GM21390 (cell line): ENCODE measurements at regions not wholly inside any gene's neighbourhood (a gene's known extent, or its start where the extent isn't known, plus 50 kb on each side); places are given as distances from the start of the nearest gene placed in this dataset.
"Not testable (repeated sequence)": the region's sequence is repeated elsewhere in the genome, so short reads cannot be mapped to it uniquely, and the experiment has no call there.

Source experiments
- ATAC-seq: cut with Tn5 transposase; IDR thresholded peaks from one replicate; pipeline ENCODE4 v1.9.1; 2021; ENCODE audit not compliant: unreplicated experiment

DNA sequence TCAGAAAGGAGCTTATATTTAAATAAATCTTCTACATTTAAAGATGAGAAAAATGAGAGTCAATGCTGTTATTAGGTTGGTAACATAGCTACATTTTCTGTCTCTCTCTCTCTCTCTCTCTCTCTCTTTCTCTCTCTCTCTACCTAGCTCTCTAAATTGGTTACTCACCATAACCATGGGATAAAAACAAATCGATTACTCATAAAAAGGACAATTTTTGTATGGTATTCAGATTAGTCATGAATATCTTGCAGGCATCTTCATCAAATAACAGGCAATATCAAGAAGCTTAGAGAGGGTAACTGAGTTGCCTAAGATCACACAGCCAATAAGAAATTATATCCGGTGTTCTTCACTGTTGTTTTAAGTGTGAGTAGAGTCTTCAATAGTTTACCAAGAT is 81.8 kb upstream of the ALCAM start:
- no peak for ATAC-seq

DNA sequence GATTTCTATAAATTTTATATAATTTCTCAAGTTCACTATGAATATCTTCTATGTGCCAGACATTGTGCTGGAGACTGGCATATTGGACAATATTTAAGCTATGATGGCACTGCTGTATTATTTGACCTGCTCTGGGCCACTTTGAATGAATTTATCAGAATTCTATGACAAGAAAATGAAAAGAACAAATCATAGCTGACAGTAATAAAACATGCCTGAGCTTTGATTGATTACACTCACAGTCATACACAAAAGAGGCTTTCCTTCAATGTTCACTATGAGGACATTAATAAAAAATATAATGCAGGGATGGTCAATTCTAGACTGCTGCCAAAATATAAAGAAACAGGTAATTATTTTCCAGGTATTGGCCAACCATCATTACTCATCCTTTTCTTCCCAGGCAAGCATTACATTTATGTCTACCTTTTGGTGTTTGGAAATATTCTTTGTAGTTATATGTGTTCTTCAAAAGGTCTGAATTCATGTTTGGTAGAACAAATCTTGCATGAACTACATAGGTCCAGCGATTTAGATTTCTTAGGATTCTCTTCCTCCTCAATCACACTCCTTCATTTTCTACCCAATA is 81.0 kb upstream of the ALCAM start:
- ATAC-seq = no peak

DNA sequence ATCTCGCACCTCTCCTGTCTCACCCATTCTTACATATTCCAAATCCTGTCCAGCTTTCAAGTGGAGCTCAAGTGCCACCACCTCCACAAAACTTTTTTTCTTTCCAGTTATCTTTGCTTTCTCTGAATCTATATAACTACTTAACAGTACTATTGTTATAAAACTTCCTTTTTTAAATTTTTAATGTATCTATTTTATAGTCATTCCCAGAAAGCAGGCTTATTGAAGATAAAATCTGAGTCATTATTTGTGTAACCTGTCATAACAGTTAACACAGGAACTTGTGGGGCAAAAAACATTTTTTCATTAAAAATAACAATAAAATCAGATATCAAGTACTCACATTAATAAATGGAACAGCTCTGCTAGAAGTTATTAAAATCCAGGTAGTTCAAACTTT is 73.3 kb upstream of the ALCAM start:
- ATAC-seq = no peak

DNA sequence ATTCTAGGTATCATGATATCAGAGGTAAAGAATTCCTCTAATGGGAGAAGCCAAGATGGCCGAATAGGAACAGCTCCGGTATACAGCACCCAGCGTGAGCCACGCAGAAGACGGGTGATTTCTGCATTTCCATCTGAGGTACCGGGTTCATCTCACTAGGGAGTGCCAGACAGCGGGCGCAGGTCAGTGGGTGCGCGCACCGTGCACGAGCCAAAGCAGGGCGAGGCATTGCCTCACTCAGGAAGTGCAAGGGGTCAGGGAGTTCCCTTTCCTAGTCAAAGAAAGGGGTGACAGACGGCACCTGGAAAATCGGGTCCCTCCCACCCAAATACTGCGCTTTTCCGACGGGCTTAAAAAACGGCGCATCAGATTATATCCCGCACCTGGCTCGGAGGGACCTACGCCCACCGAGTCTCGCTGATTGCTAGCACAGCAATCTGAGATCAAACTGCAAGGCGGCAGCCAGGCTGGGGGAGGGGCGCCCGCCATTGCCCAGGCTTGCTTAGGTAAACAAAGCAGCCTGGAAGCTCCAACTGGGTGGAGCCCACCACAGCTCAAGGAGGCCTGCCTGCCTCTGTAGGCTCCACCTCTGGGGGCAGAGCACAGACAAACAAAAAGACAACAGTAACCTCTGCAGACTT is 70.4 kb upstream of the ALCAM start:
- not testable (repeated sequence) for ATAC-seq

DNA sequence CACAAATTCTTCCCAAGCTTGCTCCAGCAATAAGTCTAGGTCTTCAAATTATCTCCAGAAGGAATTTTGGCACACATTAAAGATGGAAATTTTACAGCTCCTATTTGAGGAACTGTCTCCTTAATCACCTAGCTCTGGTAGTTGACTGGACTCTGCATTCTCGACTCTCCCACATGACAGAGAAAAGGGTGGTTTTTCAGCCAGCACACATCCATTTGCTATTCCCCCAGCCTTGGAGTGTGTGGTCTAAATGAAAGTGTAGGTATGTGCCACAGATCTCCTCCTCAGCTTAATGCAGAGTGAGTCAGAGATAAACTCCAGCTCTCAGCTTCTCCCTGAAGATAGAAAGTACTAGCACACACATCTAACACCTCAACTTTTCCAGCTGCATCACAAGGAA is 62.2 kb upstream of the ALCAM start:
- no peak for ATAC-seq

DNA sequence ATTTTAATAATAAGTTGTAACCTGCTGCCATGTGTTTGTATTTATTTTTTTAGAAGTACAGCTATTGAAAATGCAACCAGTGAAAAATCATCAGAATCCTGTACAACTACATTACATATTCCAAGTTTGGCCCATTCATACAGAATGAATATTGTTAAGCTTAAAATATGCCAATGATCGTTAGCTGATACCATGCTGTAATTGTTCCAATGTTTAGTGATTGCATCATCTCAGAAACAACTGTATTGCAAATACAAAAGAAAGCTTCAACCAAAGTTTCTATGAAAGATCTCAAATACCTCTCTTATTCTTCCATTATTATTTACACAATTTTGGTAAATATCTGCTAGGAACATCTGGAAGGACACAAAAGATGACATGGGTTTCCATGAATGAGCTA is 51.6 kb upstream of the ALCAM start:
- no peak for ATAC-seq

DNA sequence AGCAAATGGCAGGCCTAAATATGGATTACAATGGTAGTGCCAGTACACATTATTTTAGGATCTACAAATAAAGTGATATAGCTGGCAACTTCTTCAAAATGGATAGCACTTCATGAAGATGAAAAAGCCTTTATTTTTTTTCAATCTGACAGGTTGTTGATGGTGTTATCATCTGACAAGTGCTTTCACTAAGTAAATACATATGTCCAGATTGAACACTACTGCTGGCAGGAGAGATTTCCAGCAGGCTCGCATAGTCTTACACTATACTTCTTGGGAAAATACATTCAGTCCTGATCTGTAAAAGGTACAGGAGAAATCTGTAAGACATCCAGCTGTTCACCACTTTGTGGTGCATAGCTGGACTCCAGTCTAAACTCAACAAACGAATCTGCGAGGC is 50.9 kb upstream of the ALCAM start:
- ATAC-seq = no peak

DNA sequence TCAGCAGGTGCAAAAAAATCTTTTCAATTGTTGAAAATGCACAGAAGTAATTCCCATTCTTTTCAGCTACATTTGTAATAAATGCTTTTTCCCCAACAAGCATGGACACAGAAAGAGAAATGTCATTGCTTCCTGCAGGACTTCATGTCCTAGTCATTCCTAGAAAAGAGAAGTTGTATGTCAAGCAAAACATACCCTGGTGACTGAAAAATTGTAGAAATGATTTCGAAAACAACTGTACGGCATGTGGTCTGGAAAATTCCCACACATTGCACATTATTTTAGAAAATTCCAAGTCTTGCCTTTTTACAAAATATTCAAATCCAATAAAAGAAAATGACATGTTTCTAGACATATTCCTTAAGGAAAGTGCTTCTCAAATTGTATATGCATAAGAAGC is 50.4 kb upstream of the ALCAM start:
- ATAC-seq = no peak
